Thoracic aorta (tissue), 2 donors: ENCODE measurements at regions not wholly inside any gene's neighbourhood (a gene's known extent, or its start where the extent isn't known, plus 50 kb on each side); places are given as distances from the start of the nearest gene placed in this dataset.

Experiments
- ATAC-seq: fragments of 150-250 bp; one replicate; pipeline ENCODE4 v1.8.0; 2017; ENCODE audit warnings: low read depth; ENCODE audit not compliant: insufficient number of reproducible peaks, low FRiP score
- DNase-seq: peaks from one replicate; pipeline ENCODE4 v3.0.0-alpha.2; 2020; ENCODE audit warnings: low spot score
- H3K27ac ChIP-seq, 2 donors: fragments of 200-600 bp; sonication (generic); 1 replicate in 1 of 2; 2 replicates in 1 of 2; pipeline ENCODE4 v1.5.1; 2016; ENCODE audit warnings: mild to moderate bottlenecking in 2 of 2, moderate library complexity in 2 of 2
- H3K27me3 ChIP-seq: fragments of 200-600 bp; sonication (generic); replicated peaks from 2 replicates; pipeline ENCODE4 v1.6.0; 2016; ENCODE audit warnings: mild to moderate bottlenecking; ENCODE audit not compliant: insufficient read depth
- H3K36me3 ChIP-seq: fragments of 200-600 bp; sonication (generic); one replicate; pipeline ENCODE4 v1.5.1; 2016
- H3K4me1 ChIP-seq, 2 donors: fragments of 200-600 bp; sonication (generic); 1 replicate in 1 of 2; 2 replicates in 1 of 2; pipeline versions ENCODE4 v1.5.1 to v1.6.0; 2016; ENCODE audit warnings: low read depth in 2 of 2, mild to moderate bottlenecking in 1 of 2; ENCODE audit not compliant: control insufficient read depth in 1 of 2
- H3K4me3 ChIP-seq: fragments of 200-600 bp; sonication (generic); 2 replicates; pipeline ENCODE4 v1.5.1; 2016; ENCODE audit warnings: mild to moderate bottlenecking
- H3K9me3 ChIP-seq: fragments of 200-600 bp; sonication (generic); 2 replicates; pipeline ENCODE4 v1.5.1; 2016
- CTCF ChIP-seq: fragments of 200-600 bp; sonication (generic); IDR thresholded peaks from one replicate; pipeline ENCODE4 v1.5.1; 2019; ENCODE audit warnings: antibody characterized with exemption

GRCh38 chr20:63087872-63088680 is 81.3 kb upstream of the BHLHE23 start:
- H3K4me3 ChIP-seq = no peak overlapping the region
- H3K4me1 ChIP-seq = no peaks in the 10 kb centered on the region
- no peaks in the 10 kb centered on the region for H3K36me3 ChIP-seq
- ATAC-seq (no peak), DNase-seq (no peak)
- no peaks in the 10 kb centered on the region for H3K9me3 ChIP-seq
- no peak for TF ChIP-seq CTCF
- no peaks in the 10 kb centered on the region for H3K27me3 ChIP-seq
- no peak overlapping the region for H3K27ac ChIP-seq

- no peak for DNase-seq
- Histone ChIP-seq H3K4me3 (no peak overlapping the region), H3K27ac (no peak overlapping the region), H3K9me3 (no peaks in the 10 kb centered on the region), H3K27me3 (no peaks in the 10 kb centered on the region), H3K36me3 (no peaks in the 10 kb centered on the region), H3K4me1 (no peaks in the 10 kb centered on the region)
- no peak for ATAC-seq
- no peak for TF ChIP-seq CTCF
These were observed 80.6 kb upstream of the BHLHE23 start for GRCh38 chr20:63087236-63087871.

- Histone ChIP-seq H3K27me3 (no peaks in the 10 kb centered on the region), H3K4me1 (no peaks in the 10 kb centered on the region), H3K36me3 (no peaks in the 10 kb centered on the region), H3K9me3 (no peaks in the 10 kb centered on the region), H3K27ac (no peak overlapping the region), H3K4me3 (no peak overlapping the region)
- no peak for TF ChIP-seq CTCF
- DNase-seq (no peak), ATAC-seq (no peak)
These were observed 79.9 kb upstream of the BHLHE23 start for GRCh38 chr20:63086421-63087235.

- DNase-seq (no peak), ATAC-seq (no peak)
- no peaks in the 10 kb centered on the region for H3K4me1 ChIP-seq
- no peak for TF ChIP-seq CTCF
- no peaks in the 10 kb centered on the region for H3K9me3 ChIP-seq
- H3K4me3 ChIP-seq = no peak overlapping the region
- H3K27me3 ChIP-seq = no peaks in the 10 kb centered on the region
- no peaks in the 10 kb centered on the region for H3K36me3 ChIP-seq
- H3K27ac ChIP-seq = no peak overlapping the region
These were observed 78.5 kb upstream of the BHLHE23 start for GRCh38 chr20:63085151-63085861.
